Thoracic aorta (tissue), 2 donors: ENCODE measurements at regions not wholly inside any gene's neighbourhood (a gene's known extent, or its start where the extent isn't known, plus 50 kb on each side); places are given as distances from the start of the nearest gene placed in this dataset.
A peak's percentile ranks its signal among the peaks of the same experiment; 100 is the strongest.

Source experiments
- ATAC-seq: fragments of 150-250 bp; one replicate; pipeline ENCODE4 v1.8.0; 2017; ENCODE audit warnings: low read depth; ENCODE audit not compliant: insufficient number of reproducible peaks, low FRiP score
- DNase-seq: peaks from one replicate; pipeline ENCODE4 v3.0.0-alpha.2; 2020; ENCODE audit warnings: low spot score
- H3K27ac ChIP-seq, 2 donors: fragments of 200-600 bp; sonication (generic); 1 replicate in 1 of 2; 2 replicates in 1 of 2; pipeline ENCODE4 v1.5.1; 2016; ENCODE audit warnings: mild to moderate bottlenecking in 2 of 2, moderate library complexity in 2 of 2
- H3K27me3 ChIP-seq: fragments of 200-600 bp; sonication (generic); replicated peaks from 2 replicates; pipeline ENCODE4 v1.6.0; 2016; ENCODE audit warnings: mild to moderate bottlenecking; ENCODE audit not compliant: insufficient read depth
- H3K36me3 ChIP-seq: fragments of 200-600 bp; sonication (generic); one replicate; pipeline ENCODE4 v1.5.1; 2016
- H3K4me1 ChIP-seq, 2 donors: fragments of 200-600 bp; sonication (generic); 1 replicate in 1 of 2; 2 replicates in 1 of 2; pipeline versions ENCODE4 v1.5.1 to v1.6.0; 2016; ENCODE audit warnings: low read depth in 2 of 2, mild to moderate bottlenecking in 1 of 2; ENCODE audit not compliant: control insufficient read depth in 1 of 2
- H3K4me3 ChIP-seq: fragments of 200-600 bp; sonication (generic); 2 replicates; pipeline ENCODE4 v1.5.1; 2016; ENCODE audit warnings: mild to moderate bottlenecking
- H3K9me3 ChIP-seq: fragments of 200-600 bp; sonication (generic); 2 replicates; pipeline ENCODE4 v1.5.1; 2016
- CTCF ChIP-seq: fragments of 200-600 bp; sonication (generic); IDR thresholded peaks from one replicate; pipeline ENCODE4 v1.5.1; 2019; ENCODE audit warnings: antibody characterized with exemption

DNA sequence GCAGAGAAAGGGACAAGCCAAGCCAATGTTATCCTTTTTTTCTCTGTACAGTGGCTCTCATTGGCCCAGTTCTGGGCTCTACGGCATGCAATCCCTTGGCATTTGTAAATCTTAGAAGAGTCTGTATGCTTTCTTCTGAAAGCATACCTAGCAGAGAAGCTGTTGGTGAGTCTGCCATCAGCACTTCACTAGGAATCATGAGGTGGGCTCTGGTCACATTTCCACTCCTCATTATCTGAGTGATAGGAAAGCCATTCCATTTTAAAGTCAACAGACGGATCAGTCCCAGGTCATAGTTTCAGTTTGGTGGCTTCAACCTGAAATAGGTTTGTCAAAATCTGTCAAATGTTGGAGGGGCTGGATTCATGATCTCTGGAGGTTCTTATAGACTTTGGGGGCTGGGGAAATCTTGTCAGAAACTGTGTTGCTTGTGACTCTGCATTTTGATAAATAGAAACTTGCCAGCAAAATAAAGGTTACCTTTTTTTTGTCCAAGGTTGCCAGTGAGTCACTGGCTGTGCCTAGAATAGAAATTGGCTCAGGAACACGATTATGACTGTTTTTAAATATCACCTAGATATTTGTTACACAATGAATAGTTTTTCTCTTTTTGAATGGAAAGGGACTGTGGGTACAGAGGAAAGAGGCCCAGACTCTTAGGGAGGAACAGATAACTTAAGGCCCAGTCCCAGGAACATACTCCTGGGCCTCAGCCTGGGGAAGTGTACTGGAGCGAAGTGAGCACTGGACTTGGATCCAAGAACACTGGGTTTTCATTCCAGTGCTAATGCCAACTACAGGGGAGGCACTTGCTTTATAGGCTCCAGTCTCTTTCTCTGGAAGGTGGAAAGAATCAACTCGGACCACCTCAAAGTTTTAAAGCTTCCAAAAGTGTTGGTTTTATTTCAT, 183.1 kb downstream of the NMUR2 start:
- peaks cover 9 to 44% of the 10 kb centered on the region in 2 donors for H3K4me1 ChIP-seq
- ATAC-seq, result peak; percentile 20
- no peaks in the 10 kb centered on the region for H3K9me3 ChIP-seq
- H3K4me3 ChIP-seq, result no peak overlapping the region
- no peak for TF ChIP-seq CTCF
- H3K36me3 ChIP-seq, result no peaks in the 10 kb centered on the region
- peak overlapping the region; percentile 57 to 84 for H3K27ac ChIP-seq
- no peak for DNase-seq
- H3K27me3 ChIP-seq, result no peaks in the 10 kb centered on the region

DNA sequence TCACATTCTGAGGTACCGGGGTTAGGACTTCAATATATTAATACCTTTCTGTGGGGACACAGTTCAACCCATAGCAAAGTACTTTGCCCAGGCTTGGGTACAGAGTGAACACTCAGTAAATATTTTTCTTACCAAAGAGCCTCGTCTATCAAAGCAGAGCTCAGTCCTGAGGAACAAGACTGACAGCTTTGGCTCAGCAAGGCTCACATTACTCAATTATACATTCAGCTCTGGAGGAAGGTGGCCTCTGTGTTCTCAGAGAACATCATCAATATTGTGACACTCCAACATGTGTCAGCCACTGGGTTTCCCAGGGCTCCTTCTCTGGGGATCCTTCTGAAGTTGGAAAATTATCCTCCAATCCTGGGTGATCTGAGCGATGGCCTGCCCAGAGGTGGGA, 186.4 kb downstream of the NMUR2 start:
- Histone ChIP-seq H3K36me3 (no peaks in the 10 kb centered on the region), H3K9me3 (no peaks in the 10 kb centered on the region), H3K4me1 (peaks cover 9 to 36% of the 10 kb centered on the region in 2 donors), H3K27ac (no peak overlapping the region), H3K27me3 (no peaks in the 10 kb centered on the region), H3K4me3 (no peak overlapping the region)
- ATAC-seq (no peak), DNase-seq (no peak)
- no peak for TF ChIP-seq CTCF

DNA sequence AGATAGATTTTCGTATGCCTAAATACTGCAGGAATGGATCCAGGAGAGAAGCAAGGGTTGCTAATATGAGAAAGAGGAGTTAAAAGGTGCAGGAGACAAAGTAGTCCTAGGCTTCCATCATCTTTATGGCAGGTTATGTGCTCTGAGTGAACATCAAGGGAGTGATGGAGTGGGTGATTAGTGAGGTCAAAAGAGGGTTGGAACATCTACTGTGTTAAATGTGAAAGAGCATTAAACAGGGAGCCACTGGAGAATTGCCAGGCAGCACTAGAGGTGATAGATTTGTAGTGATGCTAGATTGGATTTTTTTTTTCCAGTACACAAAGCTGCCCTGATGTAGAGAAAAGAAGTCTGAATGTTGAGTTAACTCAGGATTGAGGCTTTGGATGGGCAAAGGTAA, 199.3 kb downstream of the NMUR2 start:
- Histone ChIP-seq H3K4me1 (no peaks in the 10 kb centered on the region), H3K27me3 (no peaks in the 10 kb centered on the region), H3K27ac (no peak overlapping the region), H3K9me3 (no peaks in the 10 kb centered on the region), H3K36me3 (no peaks in the 10 kb centered on the region), H3K4me3 (no peak overlapping the region)
- no peak for TF ChIP-seq CTCF
- DNase-seq (no peak), ATAC-seq (no peak)

- no peak overlapping the region for H3K27ac ChIP-seq
- no peak for DNase-seq
- no peak overlapping the region for H3K4me3 ChIP-seq
- no peaks in the 10 kb centered on the region for H3K9me3 ChIP-seq
- no peak for ATAC-seq
- H3K36me3 ChIP-seq, result no peaks in the 10 kb centered on the region
- no peak for TF ChIP-seq CTCF
- H3K4me1 ChIP-seq, result no peaks in the 10 kb centered on the region
- no peaks in the 10 kb centered on the region for H3K27me3 ChIP-seq
Measured at GRCh38 chr5:152202321-152202720, 202.8 kb downstream of the NMUR2 start.

DNA sequence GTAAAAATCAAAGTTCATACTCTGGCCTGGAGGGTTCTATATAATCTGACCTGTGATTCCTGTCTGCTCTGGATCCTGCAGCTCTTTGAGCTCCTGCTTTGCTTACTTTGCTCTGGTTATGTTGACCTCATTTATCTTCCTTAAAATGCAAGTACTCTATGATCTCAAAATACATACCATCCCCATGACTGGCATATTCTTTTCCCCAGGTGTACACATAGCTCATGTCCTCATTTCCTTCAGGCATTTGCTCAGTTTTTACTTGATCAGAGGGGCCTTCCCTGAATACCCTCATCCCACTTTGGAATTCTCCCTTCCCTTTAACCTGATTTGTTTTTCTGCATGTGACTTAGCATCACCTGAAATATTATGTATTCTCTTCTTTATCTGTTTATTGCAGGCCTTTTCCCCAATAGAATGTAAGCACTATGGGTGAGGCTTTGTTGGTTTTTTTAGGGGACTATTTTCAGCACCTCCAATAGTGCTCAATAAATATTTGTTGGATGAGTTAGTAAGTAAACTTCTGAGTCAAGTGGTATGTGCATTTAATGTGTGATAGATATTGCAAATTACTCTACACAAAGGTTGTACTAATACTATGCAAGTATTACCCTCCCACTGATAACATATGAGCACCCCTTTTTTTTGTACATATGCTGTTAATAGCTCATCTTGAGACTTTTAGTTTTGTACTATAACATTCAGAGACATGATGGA, 211.5 kb downstream of the NMUR2 start:
- no peaks in the 10 kb centered on the region for H3K36me3 ChIP-seq
- no peaks in the 10 kb centered on the region for H3K27me3 ChIP-seq
- DNase-seq (no peak), ATAC-seq (no peak)
- TF ChIP-seq CTCF, result no peak
- H3K4me3 ChIP-seq, result no peak overlapping the region
- no peak overlapping the region for H3K27ac ChIP-seq
- H3K9me3 ChIP-seq, result no peaks in the 10 kb centered on the region
- peaks cover 0 to 2% of the 10 kb centered on the region in 2 donors for H3K4me1 ChIP-seq
